Inferior parietal cortex (tissue), 1 donor: ENCODE measurements at regions not wholly inside any gene's neighbourhood (a gene's known extent, or its start where the extent isn't known, plus 50 kb on each side); places are given as distances from the start of the nearest gene placed in this dataset.
A peak's percentile ranks its signal among the peaks of the same experiment; 100 is the strongest.

Experiments used
- DNase-seq: peaks from one replicate; pipeline ENCODE4 v3.0.0-alpha.2; 2016; ENCODE audit errors: extremely low spot score

GRCh38 chr6:15876406-15876805 is 213.6 kb upstream of the DTNBP1 start:
- DNase-seq: no peak

GRCh38 chr6:15875797-15876196 is 213.0 kb upstream of the DTNBP1 start:
- no peak for DNase-seq

GRCh38 chr6:15874821-15875220 is 212.0 kb upstream of the DTNBP1 start:
- DNase-seq: no peak

GRCh38 chr6:15874326-15874725 is 211.5 kb upstream of the DTNBP1 start:
- DNase-seq: no peak

- DNase-seq: no peak
Measured at GRCh38 chr6:15872241-15873103, 209.6 kb upstream of the DTNBP1 start.

- no peak for DNase-seq
Measured at GRCh38 chr6:15871276-15871675, 208.4 kb upstream of the DTNBP1 start.

GRCh38 chr6:15870333-15871043 is 207.7 kb upstream of the DTNBP1 start:
- DNase-seq: peak; percentile 43

GRCh38 chr6:15864708-15865062 is 201.9 kb upstream of the DTNBP1 start:
- no peak for DNase-seq

GRCh38 chr6:15864038-15864707 is 201.3 kb upstream of the DTNBP1 start:
- no peak for DNase-seq

GRCh38 chr6:15862810-15863209 is 200.0 kb upstream of the DTNBP1 start:
- DNase-seq: no peak

- no peak for DNase-seq
Measured at GRCh38 chr6:15861486-15861885, 198.7 kb upstream of the DTNBP1 start.

- DNase-seq: no peak
Measured at GRCh38 chr6:15854826-15855710, 192.2 kb upstream of the DTNBP1 start.

- no peak for DNase-seq
Measured at GRCh38 chr6:15854378-15854777, 191.6 kb upstream of the DTNBP1 start.

- no peak for DNase-seq
Measured at GRCh38 chr6:15853259-15853658, 190.4 kb upstream of the DTNBP1 start.

- DNase-seq: no peak
Measured at GRCh38 chr6:15852289-15852688, 189.5 kb upstream of the DTNBP1 start.

- DNase-seq: no peak
Measured at GRCh38 chr6:15849395-15849794, 186.6 kb upstream of the DTNBP1 start.

GRCh38 chr6:15845492-15845891 is 182.7 kb upstream of the DTNBP1 start:
- DNase-seq: no peak

- DNase-seq: no peak
Measured at GRCh38 chr6:15843764-15844163, 180.9 kb upstream of the DTNBP1 start.

- no peak for DNase-seq
Measured at GRCh38 chr6:15843226-15843625, 180.4 kb upstream of the DTNBP1 start.

- DNase-seq: no peak
Measured at GRCh38 chr6:15842727-15843117, 179.9 kb upstream of the DTNBP1 start.

- DNase-seq: no peak
Measured at GRCh38 chr6:15841937-15842726, 179.3 kb upstream of the DTNBP1 start.
